Fibroblast of lung (primary cell): ENCODE measurements at regions not wholly inside any gene's neighbourhood (a gene's known extent, or its start where the extent isn't known, plus 50 kb on each side); places are given as distances from the start of the nearest gene placed in this dataset.

Experiments
- DNase-seq, 2 donors: peaks; one replicate each; pipeline versions ENCODE4 v3.0.0 to v3.0.0-alpha.2; 2010; ENCODE audit warnings: low read depth in 2 of 2
- H2AFZ ChIP-seq: 2 replicates; pipeline ENCODE4 v1.5.1; 2012; ENCODE audit warnings: low read length, control low read depth, inconsistent platforms
- H3K27ac ChIP-seq: 2 replicates; pipeline ENCODE4 v1.5.1; 2011; ENCODE audit warnings: low read length, control low read depth; ENCODE audit not compliant: insufficient read depth
- H3K27me3 ChIP-seq: 2 replicates; pipeline ENCODE4 v1.5.1; 2011; ENCODE audit warnings: mild to moderate bottlenecking, low read length; ENCODE audit not compliant: control insufficient read depth, insufficient read depth
- H3K36me3 ChIP-seq: 2 replicates; pipeline ENCODE4 v1.5.1; 2011; ENCODE audit warnings: low read length; ENCODE audit not compliant: control insufficient read depth, insufficient read depth
- H3K4me1 ChIP-seq: 2 replicates; pipeline ENCODE4 v1.5.1; 2011; ENCODE audit warnings: low read length; ENCODE audit not compliant: control insufficient read depth, insufficient read depth; ENCODE audit errors: extremely low read depth
- H3K4me2 ChIP-seq: 2 replicates; pipeline ENCODE4 v1.5.1; 2011; ENCODE audit warnings: low read length, control low read depth; ENCODE audit not compliant: insufficient read depth; ENCODE audit errors: extremely low read depth
- H3K4me3 ChIP-seq, 4 experiments: fragments of 200-600 bp in 1 of 4; sonication (generic) in 1 of 4; replicated peaks in 1 of 4; 2 replicates each; pipeline ENCODE4 v1.5.1; 2011 to 2016; ENCODE audit warnings: low read length in 4 of 4, low read depth in 3 of 4, mild to moderate bottlenecking in 3 of 4, control low read depth in 2 of 4, inconsistent platforms in 1 of 4, mixed read lengths in 1 of 4; ENCODE audit not compliant: insufficient read depth in 1 of 4; ENCODE audit errors: control extremely low read depth in 1 of 4
- H3K79me2 ChIP-seq: 2 replicates; pipeline ENCODE4 v1.5.1; 2012; ENCODE audit warnings: mild to moderate bottlenecking, low read length, inconsistent platforms; ENCODE audit not compliant: control insufficient read depth, insufficient read depth
- H3K9ac ChIP-seq: 2 replicates; pipeline ENCODE4 v1.5.1; 2011; ENCODE audit warnings: mild to moderate bottlenecking, low read length, control low read depth; ENCODE audit not compliant: insufficient read depth
- H3K9me3 ChIP-seq: 2 replicates; pipeline ENCODE4 v1.5.1; 2012; ENCODE audit warnings: low read depth, low read length; ENCODE audit not compliant: control insufficient read depth, insufficient read depth
- H4K20me1 ChIP-seq: 2 replicates; pipeline ENCODE4 v1.5.1; 2011; ENCODE audit warnings: low read length; ENCODE audit not compliant: control insufficient read depth, insufficient read depth; ENCODE audit errors: extremely low read depth
- EZH2 ChIP-seq: IDR thresholded peaks from 2 replicates; pipeline ENCODE4 v1.5.1; 2012; ENCODE audit warnings: low read length, control low read depth, mild to moderate bottlenecking; ENCODE audit errors: missing control alignments
- TF ChIP-seq, protein P1 (sequence below), 2 donors: IDR thresholded peaks in 1 of 2; conservative IDR thresholded peaks in 1 of 2; 1 replicate in 1 of 2; 2 replicates in 1 of 2; pipeline ENCODE4 v1.5.1; 2011 to 2012; ENCODE audit warnings: low read length in 2 of 2, control low read depth in 1 of 2, inconsistent platforms in 1 of 2, low read depth in 1 of 2, mild to moderate bottlenecking in 1 of 2

DNA sequence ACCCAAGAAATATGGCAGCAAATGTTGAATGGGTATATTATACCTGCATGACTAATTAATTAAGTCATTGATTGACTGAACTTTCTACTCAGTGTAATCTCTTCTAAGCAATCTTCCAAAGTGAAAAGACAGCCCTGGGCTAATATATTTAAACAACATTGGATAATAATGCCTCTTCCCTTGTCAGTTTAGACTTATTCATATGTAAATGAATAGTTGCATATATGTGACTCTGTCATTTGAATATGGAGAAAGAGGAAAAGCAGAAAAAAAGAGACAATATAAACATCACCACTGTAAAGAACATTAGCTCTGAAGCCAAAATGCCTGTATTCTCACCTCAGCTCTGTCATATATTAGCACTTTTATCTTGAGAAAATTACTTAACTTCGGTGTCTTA is 168.0 kb downstream of the SLITRK1 start:
- H3K4me2 ChIP-seq: no peak overlapping the region
- H4K20me1 ChIP-seq: no peaks in the 10 kb centered on the region
- DNase-seq: no peak
- no peaks in the 10 kb centered on the region for H3K79me2 ChIP-seq
- H3K4me1 ChIP-seq: no peaks in the 10 kb centered on the region
- H3K9ac ChIP-seq: no peak overlapping the region
- H3K9me3 ChIP-seq: no peaks in the 10 kb centered on the region
- no peak overlapping the region for H3K27ac ChIP-seq
- H3K27me3 ChIP-seq: no peaks in the 10 kb centered on the region
- H3K36me3 ChIP-seq: no peaks in the 10 kb centered on the region
- TF ChIP-seq, protein P1, sequence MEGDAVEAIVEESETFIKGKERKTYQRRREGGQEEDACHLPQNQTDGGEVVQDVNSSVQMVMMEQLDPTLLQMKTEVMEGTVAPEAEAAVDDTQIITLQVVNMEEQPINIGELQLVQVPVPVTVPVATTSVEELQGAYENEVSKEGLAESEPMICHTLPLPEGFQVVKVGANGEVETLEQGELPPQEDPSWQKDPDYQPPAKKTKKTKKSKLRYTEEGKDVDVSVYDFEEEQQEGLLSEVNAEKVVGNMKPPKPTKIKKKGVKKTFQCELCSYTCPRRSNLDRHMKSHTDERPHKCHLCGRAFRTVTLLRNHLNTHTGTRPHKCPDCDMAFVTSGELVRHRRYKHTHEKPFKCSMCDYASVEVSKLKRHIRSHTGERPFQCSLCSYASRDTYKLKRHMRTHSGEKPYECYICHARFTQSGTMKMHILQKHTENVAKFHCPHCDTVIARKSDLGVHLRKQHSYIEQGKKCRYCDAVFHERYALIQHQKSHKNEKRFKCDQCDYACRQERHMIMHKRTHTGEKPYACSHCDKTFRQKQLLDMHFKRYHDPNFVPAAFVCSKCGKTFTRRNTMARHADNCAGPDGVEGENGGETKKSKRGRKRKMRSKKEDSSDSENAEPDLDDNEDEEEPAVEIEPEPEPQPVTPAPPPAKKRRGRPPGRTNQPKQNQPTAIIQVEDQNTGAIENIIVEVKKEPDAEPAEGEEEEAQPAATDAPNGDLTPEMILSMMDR (conservative IDR thresholded peaks at IDR 0.05 in 1 of 2, IDR thresholded peaks at IDR 0.05 in 1 of 2; ENCODE audit: low read depth in 1 of 2, low read length in 2 of 2): no peak
- no peak for TF ChIP-seq EZH2
- H2AFZ ChIP-seq: no peak overlapping the region
- no peak overlapping the region for H3K4me3 ChIP-seq

- TF ChIP-seq EZH2: no peak
- TF ChIP-seq, protein P1 (conservative IDR thresholded peaks at IDR 0.05 in 1 of 2, IDR thresholded peaks at IDR 0.05 in 1 of 2; ENCODE audit: low read depth in 1 of 2, low read length in 2 of 2): no peak
- Histone ChIP-seq H3K9me3 (no peaks in the 10 kb centered on the region), H2AFZ (no peak overlapping the region)
Observed at GRCh38 chr13:83710133-83710515, 172.2 kb downstream of the SLITRK1 start.

GRCh38 chr13:83709426-83710132 is 172.7 kb downstream of the SLITRK1 start:
- TF ChIP-seq, protein P1 (conservative IDR thresholded peaks at IDR 0.05 in 1 of 2, IDR thresholded peaks at IDR 0.05 in 1 of 2; ENCODE audit: low read depth in 1 of 2, low read length in 2 of 2): no peak
- Histone ChIP-seq H3K9ac (no peak overlapping the region), H3K36me3 (no peaks in the 10 kb centered on the region), H4K20me1 (no peaks in the 10 kb centered on the region), H3K27me3 (no peaks in the 10 kb centered on the region), H3K27ac (no peak overlapping the region), H3K4me1 (no peaks in the 10 kb centered on the region), H3K9me3 (no peaks in the 10 kb centered on the region), H3K4me2 (no peak overlapping the region), H3K4me3 (no peak overlapping the region), H2AFZ (no peak overlapping the region), H3K79me2 (no peaks in the 10 kb centered on the region)
- no peak for DNase-seq

More at GRCh38 chr13:83710133-83710515, 172.2 kb downstream of the SLITRK1 start:
- DNase-seq: no peak
- no peaks in the 10 kb centered on the region for H3K36me3 ChIP-seq
- H3K9ac ChIP-seq: no peak overlapping the region
- H4K20me1 ChIP-seq: no peaks in the 10 kb centered on the region
- H3K4me1 ChIP-seq: no peaks in the 10 kb centered on the region
- H3K79me2 ChIP-seq: no peaks in the 10 kb centered on the region
- H3K27me3 ChIP-seq: no peaks in the 10 kb centered on the region
- no peak overlapping the region for H3K27ac ChIP-seq
- no peak overlapping the region for H3K4me2 ChIP-seq
- no peak overlapping the region for H3K4me3 ChIP-seq
